ENCODE measurements at regions not wholly inside any gene's neighbourhood (a gene's known extent, or its start where the extent isn't known, plus 50 kb on each side); places are given as distances from the start of the nearest gene placed in this dataset.

DNA sequence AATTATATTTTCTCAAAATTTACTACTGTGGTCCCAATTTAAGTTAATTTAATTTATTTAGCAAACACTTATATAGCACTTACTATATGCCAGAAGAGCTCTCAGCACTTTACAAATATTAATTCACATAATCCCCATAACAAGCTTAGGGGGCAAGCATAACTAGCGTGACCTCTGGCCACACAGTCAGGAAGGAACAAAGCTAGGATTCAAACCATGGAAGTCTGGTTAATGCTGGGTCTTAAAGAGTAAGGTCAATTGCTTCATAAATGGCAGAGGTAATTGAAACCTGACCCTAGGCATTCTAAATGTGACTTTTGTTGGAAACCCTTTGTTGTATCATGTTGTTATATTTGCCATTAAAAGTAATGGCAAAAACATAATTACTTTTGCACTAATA lies 279.5 kb upstream of the EMCN start:
- TF ChIP-seq MYC (IDR thresholded peaks at IDR 0.05; ENCODE audit: low read depth, low read length) (no peak), POLR2A (IDR thresholded peaks at IDR 0.05; ENCODE audit: extremely low read depth, insufficient read length) (no peak)
- TF ChIP-seq, protein P1, sequence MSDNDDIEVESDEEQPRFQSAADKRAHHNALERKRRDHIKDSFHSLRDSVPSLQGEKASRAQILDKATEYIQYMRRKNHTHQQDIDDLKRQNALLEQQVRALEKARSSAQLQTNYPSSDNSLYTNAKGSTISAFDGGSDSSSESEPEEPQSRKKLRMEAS (IDR thresholded peaks at IDR 0.05; ENCODE audit: low read depth, low read length), result no peak
- TF ChIP-seq, protein P2, sequence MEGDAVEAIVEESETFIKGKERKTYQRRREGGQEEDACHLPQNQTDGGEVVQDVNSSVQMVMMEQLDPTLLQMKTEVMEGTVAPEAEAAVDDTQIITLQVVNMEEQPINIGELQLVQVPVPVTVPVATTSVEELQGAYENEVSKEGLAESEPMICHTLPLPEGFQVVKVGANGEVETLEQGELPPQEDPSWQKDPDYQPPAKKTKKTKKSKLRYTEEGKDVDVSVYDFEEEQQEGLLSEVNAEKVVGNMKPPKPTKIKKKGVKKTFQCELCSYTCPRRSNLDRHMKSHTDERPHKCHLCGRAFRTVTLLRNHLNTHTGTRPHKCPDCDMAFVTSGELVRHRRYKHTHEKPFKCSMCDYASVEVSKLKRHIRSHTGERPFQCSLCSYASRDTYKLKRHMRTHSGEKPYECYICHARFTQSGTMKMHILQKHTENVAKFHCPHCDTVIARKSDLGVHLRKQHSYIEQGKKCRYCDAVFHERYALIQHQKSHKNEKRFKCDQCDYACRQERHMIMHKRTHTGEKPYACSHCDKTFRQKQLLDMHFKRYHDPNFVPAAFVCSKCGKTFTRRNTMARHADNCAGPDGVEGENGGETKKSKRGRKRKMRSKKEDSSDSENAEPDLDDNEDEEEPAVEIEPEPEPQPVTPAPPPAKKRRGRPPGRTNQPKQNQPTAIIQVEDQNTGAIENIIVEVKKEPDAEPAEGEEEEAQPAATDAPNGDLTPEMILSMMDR (IDR thresholded peaks at IDR 0.05; ENCODE audit: low read depth, low read length), result no peak
- no peak for DNase-seq (ENCODE audit: low read depth)
- no peak overlapping the region for H3K4me3 ChIP-seq (ENCODE audit: low read depth, low read length)

DNA sequence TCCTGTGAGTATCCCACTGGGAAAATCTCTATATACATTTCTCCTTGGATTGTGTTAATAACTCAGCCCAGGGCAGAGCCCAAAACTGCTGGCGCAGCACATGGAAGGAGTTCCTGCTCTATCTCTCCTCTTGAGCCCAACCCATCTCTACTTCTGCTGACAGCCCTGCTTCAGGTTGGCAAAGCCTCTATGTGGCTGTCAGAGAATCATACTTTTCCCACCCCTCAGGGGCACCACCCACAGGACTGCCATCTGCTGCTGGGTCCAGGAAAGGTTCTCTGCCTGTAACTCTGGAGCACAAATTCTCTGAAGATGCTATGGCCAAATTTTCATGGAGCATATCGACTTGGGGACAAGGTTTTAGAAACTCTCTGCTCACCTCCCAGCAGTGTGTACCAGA lies 278.5 kb upstream of the EMCN start:
- no peak for DNase-seq (ENCODE audit: low read depth)
- no peak overlapping the region for H3K4me3 ChIP-seq (ENCODE audit: low read depth, low read length)
- no peak for TF ChIP-seq MYC (IDR thresholded peaks at IDR 0.05; ENCODE audit: low read depth, low read length)
- TF ChIP-seq, protein P1 (IDR thresholded peaks at IDR 0.05; ENCODE audit: low read depth, low read length), result no peak
- TF ChIP-seq, protein P2 (IDR thresholded peaks at IDR 0.05; ENCODE audit: low read depth, low read length), result no peak
- TF ChIP-seq POLR2A (IDR thresholded peaks at IDR 0.05; ENCODE audit: extremely low read depth, insufficient read length), result no peak

DNA sequence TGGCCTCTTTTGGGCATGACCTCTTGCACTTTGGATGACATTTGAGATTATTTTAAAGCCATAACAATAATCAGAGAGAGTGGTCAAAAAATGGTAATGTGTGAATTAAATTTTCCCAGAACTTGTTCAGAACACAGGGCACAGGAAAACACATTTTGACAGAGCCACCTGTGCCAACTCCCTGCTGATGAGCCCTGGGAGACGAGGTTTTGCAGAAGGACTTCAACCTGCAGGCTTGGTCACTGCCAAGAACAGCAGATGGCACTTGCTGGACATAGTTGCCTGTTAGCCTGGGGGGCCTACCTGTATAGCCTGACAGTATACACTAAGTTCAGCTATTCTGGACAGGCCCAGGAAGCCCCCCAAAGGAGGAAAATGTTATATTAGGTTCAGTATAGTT lies 277.8 kb upstream of the EMCN start:
- no peak for DNase-seq (ENCODE audit: low read depth)
- TF ChIP-seq, protein P2 (IDR thresholded peaks at IDR 0.05; ENCODE audit: low read depth, low read length), result no peak
- no peak for TF ChIP-seq MYC (IDR thresholded peaks at IDR 0.05; ENCODE audit: low read depth, low read length)

DNA sequence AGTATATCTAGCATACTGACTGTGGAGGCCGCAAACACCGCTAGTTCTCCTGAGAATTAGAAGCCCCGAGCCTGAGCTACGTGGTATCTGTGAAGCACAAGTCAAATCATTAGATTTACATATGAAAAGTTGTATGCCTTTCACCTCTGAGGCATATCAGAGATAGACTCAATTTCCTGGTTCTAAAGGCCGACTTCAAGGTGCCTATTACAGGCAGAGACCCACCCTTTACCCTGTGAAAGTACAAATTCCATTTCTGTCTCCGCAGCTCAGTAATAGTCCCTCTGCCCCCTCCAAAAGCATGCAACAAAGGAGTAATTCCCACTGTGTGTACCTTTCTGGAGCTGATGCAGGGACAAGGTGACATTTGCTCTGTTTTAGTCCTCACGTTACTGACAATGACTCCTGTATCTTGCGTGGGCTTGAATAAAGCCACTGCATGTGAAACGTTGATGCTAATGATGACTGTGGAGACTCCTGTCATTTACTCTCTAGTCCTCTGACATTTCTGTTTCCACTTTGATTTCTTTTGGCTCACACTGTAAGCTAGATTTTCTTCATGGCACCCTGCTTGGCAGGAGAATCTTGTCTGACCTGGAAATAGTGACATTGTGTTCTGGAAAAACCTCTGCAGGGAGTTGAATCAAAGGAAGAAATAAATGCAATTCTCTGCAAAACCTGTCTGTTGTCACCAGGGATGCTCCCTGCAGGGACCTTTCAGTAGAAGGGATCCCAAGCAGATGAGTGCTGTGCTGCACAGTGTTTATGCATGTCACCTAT lies 273.2 kb upstream of the EMCN start:
- no peak for DNase-seq (ENCODE audit: low read depth)
- H3K4me3 ChIP-seq (ENCODE audit: low read depth, low read length), result no peak overlapping the region
- TF ChIP-seq, protein P2 (IDR thresholded peaks at IDR 0.05; ENCODE audit: low read depth, low read length), result no peak
- no peak for TF ChIP-seq MYC (IDR thresholded peaks at IDR 0.05; ENCODE audit: low read depth, low read length)
- TF ChIP-seq, protein P1 (IDR thresholded peaks at IDR 0.05; ENCODE audit: low read depth, low read length), result no peak
- TF ChIP-seq POLR2A (IDR thresholded peaks at IDR 0.05; ENCODE audit: extremely low read depth, insufficient read length), result no peak

More for the DNA sequence above, 277.8 kb upstream of the EMCN start:
- no peak overlapping the region for H3K4me3 ChIP-seq (ENCODE audit: low read depth, low read length)

DNA sequence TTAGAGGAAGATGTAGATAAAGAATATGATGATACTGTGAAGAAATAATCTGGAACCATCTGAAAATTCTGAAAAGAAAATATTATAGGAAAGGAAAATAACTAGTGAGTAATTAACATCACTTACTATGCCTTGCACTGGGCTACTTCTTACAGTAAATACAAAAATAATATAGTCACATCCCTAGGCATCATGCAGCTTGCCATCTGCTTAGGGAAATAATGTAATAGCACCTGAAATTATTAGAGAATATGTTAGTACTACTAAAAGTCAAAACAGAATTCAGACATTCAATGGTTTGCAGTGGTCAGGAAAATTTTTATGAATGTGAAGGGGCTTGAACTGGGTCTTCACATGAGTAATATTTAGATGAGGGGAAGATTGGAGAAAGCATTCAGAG lies 272.2 kb upstream of the EMCN start:
- no peak for DNase-seq (ENCODE audit: low read depth)
- TF ChIP-seq, protein P1 (IDR thresholded peaks at IDR 0.05; ENCODE audit: low read depth, low read length), result no peak
- TF ChIP-seq, protein P2 (IDR thresholded peaks at IDR 0.05; ENCODE audit: low read depth, low read length), result no peak
- no peak for TF ChIP-seq POLR2A (IDR thresholded peaks at IDR 0.05; ENCODE audit: extremely low read depth, insufficient read length)
- TF ChIP-seq MYC (IDR thresholded peaks at IDR 0.05; ENCODE audit: low read depth, low read length), result no peak
- H3K4me3 ChIP-seq (ENCODE audit: low read depth, low read length), result no peak overlapping the region
